Prostate gland (tissue), 2 donors: ENCODE measurements at regions not wholly inside any gene's neighbourhood (a gene's known extent, or its start where the extent isn't known, plus 50 kb on each side); places are given as distances from the start of the nearest gene placed in this dataset.

Experiments used
- POLR2A ChIP-seq: fragments of 450-650 bp; IDR thresholded peaks from one replicate; pipeline ENCODE4 v1.6.1; 2016; ENCODE audit warnings: antibody characterized with exemption, mild to moderate bottlenecking
- POLR2AphosphoS5 ChIP-seq: sonication (generic); formaldehyde crosslinking; IDR thresholded peaks from one replicate; pipeline ENCODE4 v1.6.1; 2017; ENCODE audit warnings: antibody characterized with exemption
- TF ChIP-seq, protein P1 (sequence below), 4 experiments: fragments of 200-600 bp in 2 of 4; fragments of 450-650 bp in 2 of 4; sonication (generic) in 2 of 4; IDR thresholded peaks; 1 replicate in 3 of 4; 2 replicates in 1 of 4; pipeline ENCODE4 v1.5.1; 2016 to 2019; ENCODE audit warnings: antibody characterized with exemption in 4 of 4, mild to moderate bottlenecking in 2 of 4, moderate library complexity in 2 of 4

DNA sequence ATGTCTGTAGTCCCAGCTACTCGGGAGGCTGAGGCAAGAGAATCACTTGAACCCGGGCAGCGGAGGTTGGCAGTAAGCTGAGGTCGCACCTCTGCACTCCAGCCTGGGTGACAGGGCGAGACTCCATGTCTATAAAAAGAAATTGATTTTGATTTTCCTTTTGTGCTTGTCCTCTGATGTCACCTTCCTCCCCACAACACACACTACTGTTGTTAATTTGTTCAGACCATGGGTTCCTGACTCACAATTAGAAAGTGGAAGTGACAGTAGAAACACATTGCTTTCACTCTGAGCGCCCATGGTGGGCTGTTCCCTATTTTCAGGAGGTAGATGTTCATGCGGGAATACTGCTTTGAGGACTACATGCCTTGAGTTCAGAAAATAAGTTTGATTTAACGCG is 165.5 kb upstream of the KCNJ6 start:
- TF ChIP-seq, protein P1, sequence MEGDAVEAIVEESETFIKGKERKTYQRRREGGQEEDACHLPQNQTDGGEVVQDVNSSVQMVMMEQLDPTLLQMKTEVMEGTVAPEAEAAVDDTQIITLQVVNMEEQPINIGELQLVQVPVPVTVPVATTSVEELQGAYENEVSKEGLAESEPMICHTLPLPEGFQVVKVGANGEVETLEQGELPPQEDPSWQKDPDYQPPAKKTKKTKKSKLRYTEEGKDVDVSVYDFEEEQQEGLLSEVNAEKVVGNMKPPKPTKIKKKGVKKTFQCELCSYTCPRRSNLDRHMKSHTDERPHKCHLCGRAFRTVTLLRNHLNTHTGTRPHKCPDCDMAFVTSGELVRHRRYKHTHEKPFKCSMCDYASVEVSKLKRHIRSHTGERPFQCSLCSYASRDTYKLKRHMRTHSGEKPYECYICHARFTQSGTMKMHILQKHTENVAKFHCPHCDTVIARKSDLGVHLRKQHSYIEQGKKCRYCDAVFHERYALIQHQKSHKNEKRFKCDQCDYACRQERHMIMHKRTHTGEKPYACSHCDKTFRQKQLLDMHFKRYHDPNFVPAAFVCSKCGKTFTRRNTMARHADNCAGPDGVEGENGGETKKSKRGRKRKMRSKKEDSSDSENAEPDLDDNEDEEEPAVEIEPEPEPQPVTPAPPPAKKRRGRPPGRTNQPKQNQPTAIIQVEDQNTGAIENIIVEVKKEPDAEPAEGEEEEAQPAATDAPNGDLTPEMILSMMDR (IDR thresholded peaks at IDR 0.05) = no peak
- TF ChIP-seq POLR2A = no peak
- no peak for TF ChIP-seq POLR2AphosphoS5
